Esophagus muscularis mucosa (tissue), 4 donors: ENCODE measurements at regions not wholly inside any gene's neighbourhood (a gene's known extent, or its start where the extent isn't known, plus 50 kb on each side); places are given as distances from the start of the nearest gene placed in this dataset.

Source experiments
- CTCF ChIP-seq, 3 experiments: fragments of 200-600 bp in 2 of 3; fragments of 450-650 bp in 1 of 3; sonication (generic) in 2 of 3; IDR thresholded peaks; one replicate each; pipeline ENCODE4 v1.5.1; 2017 to 2019; ENCODE audit warnings: antibody characterized with exemption in 3 of 3, mild to moderate bottlenecking in 2 of 3, moderate library complexity in 1 of 3
- EP300 ChIP-seq: sonication (generic); formaldehyde crosslinking; IDR thresholded peaks from one replicate; pipeline ENCODE4 v1.6.1; 2017; ENCODE audit warnings: antibody characterized with exemption
- POLR2A ChIP-seq: fragments of 450-650 bp; IDR thresholded peaks from one replicate; pipeline ENCODE4 v1.6.1; 2017; ENCODE audit warnings: antibody characterized with exemption, moderate library complexity, mild to moderate bottlenecking, low read depth

GRCh38 chr18:78821396-78821795, 158.2 kb upstream of the SALL3 start:
- TF ChIP-seq CTCF (IDR thresholded peaks at IDR 0.05) (no peak), POLR2A (no peak), EP300 (no peak)
